ENCODE measurements at regions not wholly inside any gene's neighbourhood (a gene's known extent, or its start where the extent isn't known, plus 50 kb on each side); places are given as distances from the start of the nearest gene placed in this dataset.
A peak's percentile ranks its signal among the peaks of the same experiment; 100 is the strongest.
"Not testable (repeated sequence)": the region's sequence is repeated elsewhere in the genome, so short reads cannot be mapped to it uniquely, and the experiment has no call there.

- no peak for DNase-seq
Measured at GRCh38 chr5:138647261-138647788, 72.1 kb upstream of the HSPA9 start.

GRCh38 chr5:138646671-138647070, 71.5 kb upstream of the HSPA9 start:
- no peak for DNase-seq

DNA sequence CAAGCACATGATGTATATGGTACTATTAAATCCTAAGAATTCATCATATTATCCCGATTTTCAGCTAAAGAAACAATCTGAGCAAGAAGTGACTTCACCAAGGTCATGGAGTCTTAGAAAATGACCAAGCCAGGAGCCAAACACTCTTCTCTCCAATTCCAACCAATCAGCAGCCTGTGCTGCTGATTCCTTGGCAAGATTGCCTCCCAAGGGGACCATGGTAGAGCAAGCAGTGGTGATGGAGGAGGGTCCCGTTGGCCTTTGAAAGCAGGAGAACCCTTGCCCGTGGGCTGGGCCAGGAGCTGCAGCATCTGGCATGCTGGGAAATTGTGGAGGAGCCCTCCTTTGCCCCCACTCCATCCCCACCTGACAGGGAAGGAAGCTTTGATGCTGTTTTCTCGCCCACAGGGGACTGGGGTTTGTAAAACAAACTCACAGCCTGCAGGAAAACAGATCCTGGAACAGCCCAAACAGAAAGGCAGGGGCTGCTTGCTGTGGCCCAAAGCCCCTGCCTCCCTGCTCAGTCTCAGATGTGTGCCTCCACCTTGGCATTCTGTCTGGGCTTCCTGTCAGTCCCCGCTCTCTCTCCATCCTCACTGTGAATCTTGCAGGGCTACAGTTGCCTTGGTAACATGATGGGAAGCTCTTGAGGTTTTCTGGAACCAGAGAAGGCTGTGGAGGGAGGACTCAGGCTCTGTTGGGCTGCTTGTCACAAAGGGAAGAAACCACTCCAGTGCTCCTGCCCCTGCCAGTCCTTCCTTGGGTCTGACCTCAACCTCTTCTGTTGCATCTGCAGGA, 70.8 kb upstream of the HSPA9 start:
- no peak for DNase-seq

- DNase-seq, result no peak
Measured at GRCh38 chr5:138643040-138643791, 68.0 kb upstream of the HSPA9 start.

DNA sequence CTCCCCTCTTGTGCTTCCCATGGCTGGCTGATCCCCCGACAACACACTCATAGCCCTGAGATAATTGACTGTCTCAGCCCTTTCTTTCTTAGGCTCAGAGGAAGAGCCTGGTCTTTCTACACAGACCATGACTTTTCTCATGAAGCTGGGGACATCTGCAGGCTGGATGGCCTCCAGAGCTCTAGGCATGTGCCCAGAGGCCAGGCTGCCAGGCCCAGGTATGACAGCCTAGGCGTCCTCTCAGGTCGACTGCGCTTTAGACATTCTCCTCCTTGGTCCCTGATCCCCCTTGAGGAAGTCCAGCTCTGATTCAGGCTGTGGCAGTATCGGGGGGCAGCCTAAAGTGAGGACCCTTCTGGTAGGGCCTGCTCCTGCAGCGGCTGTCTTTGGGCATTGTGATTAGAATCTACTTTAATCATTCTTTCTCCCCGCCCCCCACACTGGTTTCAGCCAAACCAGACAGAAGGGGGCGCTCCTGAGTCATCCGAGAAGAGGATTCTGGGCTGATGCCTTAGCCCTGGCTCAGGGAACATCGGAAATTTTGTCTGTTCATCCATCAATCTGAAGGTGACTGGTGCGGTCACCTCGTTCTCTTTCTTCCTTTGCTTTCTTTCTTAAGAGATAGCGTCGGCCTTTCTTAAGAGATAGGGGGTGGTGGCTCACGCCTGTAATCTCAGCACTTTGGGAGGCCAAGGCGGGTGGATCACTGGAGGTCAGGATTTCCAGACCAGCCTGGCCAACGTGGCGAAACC, 66.5 kb upstream of the HSPA9 start:
- peak; percentile 68 for DNase-seq

DNA sequence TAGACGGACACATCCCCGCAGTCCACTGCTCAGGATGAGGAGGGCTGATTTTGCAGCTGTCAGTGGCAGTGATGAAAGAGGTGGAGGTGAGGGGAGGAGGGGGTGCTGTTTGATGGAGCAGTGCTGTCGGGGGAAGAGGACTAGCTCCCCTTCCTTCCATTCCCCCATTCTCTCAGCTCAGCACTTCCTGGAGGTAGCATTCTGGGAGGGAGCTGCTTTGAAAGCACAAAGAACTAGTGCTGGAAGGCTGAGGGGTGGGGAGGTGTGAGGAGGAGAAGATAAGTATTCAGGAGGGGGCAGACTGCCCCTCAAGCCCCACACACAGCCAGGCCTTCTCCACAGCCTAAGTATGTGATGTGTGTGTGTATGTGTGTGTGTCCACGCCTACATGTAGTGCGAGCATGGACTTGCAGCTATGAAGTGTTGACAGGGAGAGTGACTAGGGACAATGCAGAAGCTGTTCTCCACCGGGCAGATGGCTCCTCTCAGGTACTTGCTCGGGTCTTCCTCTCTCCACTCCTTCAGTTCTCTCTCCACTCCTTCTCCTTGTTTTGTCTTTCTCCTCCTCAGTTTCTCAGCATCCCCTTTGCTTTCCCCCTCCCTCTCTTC, 65.5 kb upstream of the HSPA9 start:
- DNase-seq, result no peak

DNA sequence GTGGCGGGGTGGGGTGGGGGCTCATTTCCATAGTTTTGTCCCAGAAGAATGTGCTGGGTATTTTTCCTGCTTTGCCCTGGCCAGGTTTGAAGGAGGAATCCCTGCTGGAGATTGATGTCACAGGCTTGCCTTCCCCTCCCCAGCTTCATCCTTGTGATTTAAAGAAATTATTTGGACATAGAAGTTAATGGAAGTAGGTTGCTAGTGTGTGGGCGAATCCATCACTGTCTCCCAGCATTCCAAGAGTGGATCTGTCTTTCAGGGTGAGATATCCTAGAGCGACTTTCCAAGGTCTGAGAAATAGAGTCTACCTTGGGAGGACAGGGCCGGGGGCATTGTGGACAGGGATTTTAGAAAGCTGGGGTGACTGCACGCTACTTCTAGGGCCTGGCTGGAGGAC, 64.9 kb upstream of the HSPA9 start:
- DNase-seq, result no peak

- no peak for DNase-seq
Measured at GRCh38 chr5:138639326-138639725, 64.1 kb upstream of the HSPA9 start.

DNA sequence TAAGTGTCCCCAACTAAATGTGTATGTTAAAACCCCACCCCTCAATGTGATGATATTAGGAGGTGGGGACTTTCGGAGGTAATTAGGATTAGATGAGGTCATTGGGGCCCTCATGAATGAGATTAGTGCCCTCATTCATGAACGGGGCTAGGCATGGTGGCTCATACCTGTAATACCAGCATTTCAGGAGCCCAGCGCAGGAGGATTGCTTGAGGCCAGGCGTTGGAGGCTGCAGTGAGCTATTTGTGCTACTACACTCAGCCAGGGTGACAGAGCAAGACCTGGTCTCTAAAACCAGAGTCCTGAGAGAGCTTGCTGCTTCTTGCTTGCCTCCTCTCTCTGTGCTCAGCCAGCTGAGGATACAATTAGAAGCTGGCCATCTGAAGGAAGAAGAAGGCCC, 62.1 kb upstream of the HSPA9 start:
- DNase-seq, result no peak

DNA sequence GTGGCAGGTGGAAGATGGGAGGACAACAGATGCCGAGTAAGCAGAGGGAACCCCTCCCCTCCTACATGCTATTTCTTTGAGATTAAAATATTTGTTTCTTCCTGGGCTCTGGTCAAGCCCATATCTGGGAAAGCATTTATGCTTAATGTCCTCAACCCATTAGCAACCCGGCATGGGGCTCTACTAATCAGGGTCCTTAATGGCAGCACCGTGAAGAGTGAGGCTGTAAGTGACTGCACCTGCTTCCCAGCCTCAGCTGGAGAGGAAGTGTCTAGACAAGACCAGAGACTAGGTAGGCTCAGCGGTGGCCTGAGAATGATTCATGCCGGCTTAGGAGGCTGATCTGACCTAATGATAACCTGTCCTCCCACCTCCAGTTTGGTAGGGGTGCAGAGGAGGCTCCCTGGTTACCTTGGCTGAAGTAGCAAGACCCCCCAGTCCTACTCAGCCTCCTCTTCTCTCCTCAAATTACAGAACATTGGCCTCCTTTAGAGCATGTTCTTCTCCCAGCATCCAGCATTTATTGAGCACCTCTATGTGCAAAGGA, 61.3 kb upstream of the HSPA9 start:
- no peak for DNase-seq

- no peak for DNase-seq
Measured at GRCh38 chr5:138635708-138636107, 60.5 kb upstream of the HSPA9 start.

- DNase-seq, result no peak
Measured at GRCh38 chr5:138635265-138635664, 60.1 kb upstream of the HSPA9 start.

GRCh38 chr5:138634804-138635203, 59.6 kb upstream of the HSPA9 start:
- DNase-seq, result not testable (repeated sequence)

DNA sequence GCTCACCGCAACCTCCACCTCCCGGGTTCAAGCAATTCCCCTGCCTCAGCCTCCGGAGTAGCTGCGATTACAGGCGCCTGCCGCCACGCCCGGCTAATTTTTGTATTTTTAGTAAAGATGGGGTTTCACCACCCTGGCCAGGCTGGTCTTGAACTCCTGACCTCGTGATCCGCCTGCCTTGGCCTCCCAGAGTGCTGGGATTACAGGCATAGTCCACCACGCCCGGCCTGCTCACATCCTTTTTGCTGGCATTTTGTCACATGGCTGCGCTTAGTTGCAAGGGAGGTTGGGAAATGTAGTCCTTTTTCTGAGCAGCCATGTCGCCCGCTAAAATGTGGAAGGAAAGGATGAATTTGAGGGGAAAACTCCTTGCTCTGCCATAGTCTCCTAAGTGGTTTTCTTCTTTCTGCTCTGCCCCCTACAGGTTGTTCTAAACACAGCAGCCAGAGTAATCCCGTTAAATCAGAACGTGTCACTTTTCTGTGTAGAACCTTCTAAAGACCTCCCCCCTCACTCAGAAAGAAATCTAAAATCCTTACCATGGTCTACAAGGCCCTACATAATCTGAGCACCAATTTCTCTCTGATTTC, 57.8 kb upstream of the HSPA9 start:
- peak; percentile 26 for DNase-seq

DNA sequence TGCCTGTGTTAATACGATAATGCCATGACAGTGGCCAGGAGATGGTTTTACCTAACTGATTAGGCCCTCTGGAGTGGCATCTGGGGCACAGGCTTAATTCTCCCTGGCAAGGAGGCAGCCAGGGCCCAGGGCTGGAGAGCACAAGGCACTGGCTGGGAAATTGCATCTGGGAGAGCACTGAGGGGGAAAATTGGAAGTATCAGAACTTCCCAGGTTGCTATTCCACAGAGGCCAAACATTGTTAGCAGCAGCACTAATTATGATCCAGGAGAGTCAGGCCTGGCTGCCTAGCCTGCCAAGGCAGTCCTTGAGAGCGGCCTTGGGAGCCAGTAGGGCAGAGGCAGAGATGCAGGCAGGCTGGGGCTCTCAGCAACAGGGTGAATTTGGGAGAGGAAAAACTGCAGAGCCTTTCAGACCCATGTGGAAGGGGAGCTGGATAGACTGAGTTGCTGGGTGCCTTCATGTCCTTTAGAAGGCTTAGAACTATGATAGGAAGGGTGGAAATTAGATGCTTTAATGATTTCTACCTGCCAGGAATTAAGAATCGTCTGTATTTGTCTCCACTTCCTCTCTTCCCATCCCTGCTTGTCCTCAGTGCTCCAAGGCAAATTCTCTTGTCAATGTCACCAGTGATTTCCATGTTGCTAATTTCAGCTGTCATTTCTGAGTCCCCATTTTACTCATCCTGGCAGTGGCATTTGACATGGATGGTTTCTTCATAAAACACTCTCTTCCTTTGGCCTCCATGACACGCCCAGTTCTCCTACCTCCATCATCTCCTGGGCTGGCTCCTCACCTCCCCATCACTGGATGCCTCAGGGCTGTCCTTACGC, 56.1 kb upstream of the HSPA9 start:
- no peak for DNase-seq

- no peak for DNase-seq
Measured at GRCh38 chr5:138629392-138629791, 54.2 kb upstream of the HSPA9 start.

DNA sequence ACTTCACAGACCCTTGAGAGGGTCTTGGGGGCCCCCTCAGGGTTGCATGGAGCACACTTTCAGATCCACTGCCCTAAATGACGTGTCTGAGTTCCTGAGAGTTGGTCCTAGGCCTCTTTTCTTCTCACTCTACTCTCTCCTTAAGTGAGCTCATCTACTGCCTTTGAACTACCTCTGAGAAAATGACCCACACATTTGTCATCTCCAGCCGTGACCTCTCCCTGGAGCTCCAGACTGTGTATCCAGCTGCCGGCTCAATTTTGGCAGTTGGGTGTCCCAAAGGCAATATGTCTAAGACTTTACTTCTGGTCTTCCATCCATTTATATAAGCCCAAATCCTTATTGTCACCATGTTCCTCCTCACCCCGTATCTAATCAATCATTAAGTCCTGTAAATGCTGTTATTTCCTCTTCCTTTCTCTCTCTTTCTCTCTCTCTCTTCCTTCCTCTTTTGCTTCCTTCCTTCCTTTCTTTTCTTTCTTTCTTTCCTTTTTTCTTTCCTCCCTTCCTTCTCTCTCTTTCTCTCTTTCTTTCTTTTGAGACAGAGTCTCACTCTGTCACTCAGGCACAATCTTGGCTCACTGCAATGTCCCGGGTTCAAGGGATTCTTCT, 51.2 kb upstream of the HSPA9 start:
- no peak for DNase-seq

- no peak for DNase-seq
Measured at GRCh38 chr5:138625134-138625533, 49.9 kb upstream of the HSPA9 start.

All from CD4-positive, alpha-beta T cell treated with Interleukin-17A for 1 hour (primary cell).